K562 (cell line): ENCODE measurements at regions not wholly inside any gene's neighbourhood (a gene's known extent, or its start where the extent isn't known, plus 50 kb on each side); places are given as distances from the start of the nearest gene placed in this dataset.

Source experiments
- ELF4 ChIP-seq: fragments of 450-650 bp; formaldehyde crosslinking; IDR thresholded peaks from 2 replicates; pipeline ENCODE4 v1.4.0; 2022; ENCODE audit warnings: missing genetic modification characterization
- GABPA ChIP-seq: fragments of 200-800 bp; sonication (Bioruptor generic); conservative IDR thresholded peaks from 2 replicates; pipeline ENCODE4 v1.6.1; 2016; ENCODE audit warnings: low read depth, missing genetic modification characterization, missing compliant biosample characterization
- LEF1 ChIP-seq: fragments of 450-650 bp; IDR thresholded peaks from 2 replicates; pipeline ENCODE4 v1.6.1; 2016; ENCODE audit warnings: mild to moderate bottlenecking
- MCM3 ChIP-seq: fragments of 450-650 bp; IDR thresholded peaks from 2 replicates; pipeline ENCODE4 v1.6.1; 2016
- MTA1 ChIP-seq: fragments of 450-650 bp; IDR thresholded peaks from 2 replicates; pipeline ENCODE4 v1.6.1; 2017; ENCODE audit warnings: borderline replicate concordance
- MTA2 ChIP-seq: fragments of 450-650 bp; IDR thresholded peaks from 2 replicates; pipeline ENCODE4 v1.6.1; 2016; ENCODE audit warnings: low read depth
- NFYB ChIP-seq: IDR thresholded peaks from 2 replicates; pipeline ENCODE4 v1.6.1; 2011; ENCODE audit warnings: mild to moderate bottlenecking, moderate library complexity; ENCODE audit not compliant: insufficient read length; ENCODE audit errors: extremely low read depth
- STAG1 ChIP-seq: sonication (generic); formaldehyde crosslinking; IDR thresholded peaks from 2 replicates; pipeline ENCODE4 v1.5.0; 2020; ENCODE audit warnings: missing genetic modification reagents, borderline replicate concordance
- TCF3 ChIP-seq: sonication (generic); formaldehyde crosslinking; IDR thresholded peaks from 2 replicates; pipeline ENCODE4 v1.4.0; 2020; ENCODE audit warnings: mild to moderate bottlenecking, missing genetic modification reagents
- ZNF263 ChIP-seq: sonication (generic); formaldehyde crosslinking; IDR thresholded peaks from 2 replicates; pipeline ENCODE4 v1.8.0; 2022; ENCODE audit warnings: mild to moderate bottlenecking, missing genetic modification reagents, borderline replicate concordance
- ZNF77 ChIP-seq: fragments of 250-450 bp; sonication (Bioruptor Pico); IDR thresholded peaks from 2 replicates; pipeline ENCODE4 v1.5.0; 2020
- TF ChIP-seq, protein P1 (sequence below): sonication (generic); formaldehyde crosslinking; IDR thresholded peaks from 2 replicates; pipeline ENCODE4 v1.9.0; 2022; ENCODE audit warnings: mild to moderate bottlenecking, missing genetic modification reagents
- TF ChIP-seq, protein P2 (sequence below): sonication (generic); formaldehyde crosslinking; IDR thresholded peaks from 2 replicates; pipeline ENCODE4 v1.8.1; 2023; ENCODE audit warnings: mild to moderate bottlenecking, missing genetic modification reagents, moderate library complexity
- TF ChIP-seq, protein P3 (sequence below), 2 experiments: fragments of 450-650 bp in 1 of 2; sonication (generic) in 1 of 2; formaldehyde crosslinking in 1 of 2; IDR thresholded peaks; 2 replicates each; pipeline versions ENCODE4 v1.7.1 to v1.9.0; 2016 to 2022; ENCODE audit warnings: inconsistent platforms in 1 of 2, mild to moderate bottlenecking in 1 of 2, missing genetic modification reagents in 1 of 2
- TF ChIP-seq, protein P4 (sequence below), 2 experiments: fragments of 450-650 bp; IDR thresholded peaks; 2 replicates each; pipeline ENCODE4 v1.6.1; 2016

DNA sequence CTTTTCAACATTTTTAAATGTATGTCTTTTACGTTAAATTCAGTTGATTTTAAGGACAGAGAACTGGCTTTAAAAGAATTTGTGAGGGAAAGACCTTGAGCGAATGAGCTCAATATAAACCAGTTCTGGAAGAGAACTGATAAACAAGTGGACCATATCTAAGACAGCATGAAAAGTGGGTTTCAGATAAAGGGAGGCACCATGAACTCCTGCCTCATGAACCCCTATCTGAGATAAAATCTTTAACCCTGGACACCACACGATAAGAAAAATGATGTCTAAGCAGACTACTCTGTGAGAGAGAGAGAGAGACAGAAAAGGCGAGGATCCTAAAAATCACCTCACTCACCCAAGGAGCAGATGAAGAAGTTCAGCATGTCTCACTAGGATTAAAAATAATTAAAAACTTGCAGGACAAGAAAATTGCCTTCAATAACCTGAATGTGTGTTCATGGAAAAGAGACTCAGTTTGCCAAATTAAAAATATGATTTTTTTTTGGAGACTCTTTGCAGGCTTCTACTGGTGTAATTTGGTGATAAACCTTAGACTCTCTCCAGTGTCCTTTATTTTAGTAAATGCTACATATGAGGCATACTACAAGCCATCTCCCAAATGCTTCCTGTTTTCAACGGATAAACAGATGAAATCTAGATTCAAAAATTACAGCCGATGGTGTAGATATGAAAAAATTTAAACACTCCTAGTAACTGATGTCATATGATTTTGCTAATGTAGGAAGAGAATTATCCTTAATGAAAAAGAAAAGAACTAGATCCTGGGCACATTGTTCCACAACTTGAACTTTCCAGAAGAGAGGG is 299.5 kb downstream of the ADGB start (continued):
- TF ChIP-seq, protein P1, sequence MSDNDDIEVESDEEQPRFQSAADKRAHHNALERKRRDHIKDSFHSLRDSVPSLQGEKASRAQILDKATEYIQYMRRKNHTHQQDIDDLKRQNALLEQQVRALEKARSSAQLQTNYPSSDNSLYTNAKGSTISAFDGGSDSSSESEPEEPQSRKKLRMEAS: no peak
- TF ChIP-seq ZNF263 (CRISPR knock-in tag) (no peak), GABPA (tag) (0 out of 2 replicates have a peak, but pooled peaks have one; percentile 38), ZNF77 (CRISPR knock-in tag) (no peak), MTA2 (peak; percentile 88), STAG1 (CRISPR knock-in tag) (no peak), NFYB (no peak), LEF1 (peak; percentile 72), MTA1 (peak; percentile 92), ELF4 (CRISPR knock-in tag) (peak; percentile 95), TCF3 (CRISPR knock-in tag) (peak; percentile 91), MCM3 (no peak)
- TF ChIP-seq, protein P2, sequence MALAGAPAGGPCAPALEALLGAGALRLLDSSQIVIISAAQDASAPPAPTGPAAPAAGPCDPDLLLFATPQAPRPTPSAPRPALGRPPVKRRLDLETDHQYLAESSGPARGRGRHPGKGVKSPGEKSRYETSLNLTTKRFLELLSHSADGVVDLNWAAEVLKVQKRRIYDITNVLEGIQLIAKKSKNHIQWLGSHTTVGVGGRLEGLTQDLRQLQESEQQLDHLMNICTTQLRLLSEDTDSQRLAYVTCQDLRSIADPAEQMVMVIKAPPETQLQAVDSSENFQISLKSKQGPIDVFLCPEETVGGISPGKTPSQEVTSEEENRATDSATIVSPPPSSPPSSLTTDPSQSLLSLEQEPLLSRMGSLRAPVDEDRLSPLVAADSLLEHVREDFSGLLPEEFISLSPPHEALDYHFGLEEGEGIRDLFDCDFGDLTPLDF (CRISPR knock-in tag): no peak
- TF ChIP-seq, protein P3, sequence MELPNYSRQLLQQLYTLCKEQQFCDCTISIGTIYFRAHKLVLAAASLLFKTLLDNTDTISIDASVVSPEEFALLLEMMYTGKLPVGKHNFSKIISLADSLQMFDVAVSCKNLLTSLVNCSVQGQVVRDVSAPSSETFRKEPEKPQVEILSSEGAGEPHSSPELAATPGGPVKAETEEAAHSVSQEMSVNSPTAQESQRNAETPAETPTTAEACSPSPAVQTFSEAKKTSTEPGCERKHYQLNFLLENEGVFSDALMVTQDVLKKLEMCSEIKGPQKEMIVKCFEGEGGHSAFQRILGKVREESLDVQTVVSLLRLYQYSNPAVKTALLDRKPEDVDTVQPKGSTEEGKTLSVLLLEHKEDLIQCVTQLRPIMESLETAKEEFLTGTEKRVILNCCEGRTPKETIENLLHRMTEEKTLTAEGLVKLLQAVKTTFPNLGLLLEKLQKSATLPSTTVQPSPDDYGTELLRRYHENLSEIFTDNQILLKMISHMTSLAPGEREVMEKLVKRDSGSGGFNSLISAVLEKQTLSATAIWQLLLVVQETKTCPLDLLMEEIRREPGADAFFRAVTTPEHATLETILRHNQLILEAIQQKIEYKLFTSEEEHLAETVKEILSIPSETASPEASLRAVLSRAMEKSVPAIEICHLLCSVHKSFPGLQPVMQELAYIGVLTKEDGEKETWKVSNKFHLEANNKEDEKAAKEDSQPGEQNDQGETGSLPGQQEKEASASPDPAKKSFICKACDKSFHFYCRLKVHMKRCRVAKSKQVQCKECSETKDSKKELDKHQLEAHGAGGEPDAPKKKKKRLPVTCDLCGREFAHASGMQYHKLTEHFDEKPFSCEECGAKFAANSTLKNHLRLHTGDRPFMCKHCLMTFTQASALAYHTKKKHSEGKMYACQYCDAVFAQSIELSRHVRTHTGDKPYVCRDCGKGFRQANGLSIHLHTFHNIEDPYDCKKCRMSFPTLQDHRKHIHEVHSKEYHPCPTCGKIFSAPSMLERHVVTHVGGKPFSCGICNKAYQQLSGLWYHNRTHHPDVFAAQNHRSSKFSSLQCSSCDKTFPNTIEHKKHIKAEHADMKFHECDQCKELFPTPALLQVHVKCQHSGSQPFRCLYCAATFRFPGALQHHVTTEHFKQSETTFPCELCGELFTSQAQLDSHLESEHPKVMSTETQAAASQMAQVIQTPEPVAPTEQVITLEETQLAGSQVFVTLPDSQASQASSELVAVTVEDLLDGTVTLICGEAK (IDR thresholded peaks at IDR 0.05): no peak
- TF ChIP-seq, protein P3 (CRISPR knock-in tag; IDR thresholded peaks at IDR 0.05): no peak
- TF ChIP-seq, protein P4, sequence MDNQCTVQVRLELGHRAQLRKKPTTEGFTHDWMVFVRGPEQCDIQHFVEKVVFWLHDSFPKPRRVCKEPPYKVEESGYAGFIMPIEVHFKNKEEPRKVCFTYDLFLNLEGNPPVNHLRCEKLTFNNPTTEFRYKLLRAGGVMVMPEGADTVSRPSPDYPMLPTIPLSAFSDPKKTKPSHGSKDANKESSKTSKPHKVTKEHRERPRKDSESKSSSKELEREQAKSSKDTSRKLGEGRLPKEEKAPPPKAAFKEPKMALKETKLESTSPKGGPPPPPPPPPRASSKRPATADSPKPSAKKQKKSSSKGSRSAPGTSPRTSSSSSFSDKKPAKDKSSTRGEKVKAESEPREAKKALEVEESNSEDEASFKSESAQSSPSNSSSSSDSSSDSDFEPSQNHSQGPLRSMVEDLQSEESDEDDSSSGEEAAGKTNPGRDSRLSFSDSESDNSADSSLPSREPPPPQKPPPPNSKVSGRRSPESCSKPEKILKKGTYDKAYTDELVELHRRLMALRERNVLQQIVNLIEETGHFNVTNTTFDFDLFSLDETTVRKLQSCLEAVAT (IDR thresholded peaks at IDR 0.05): peak; percentile 42 to 55; a peak in 1 of 4 replicates
